ENCODE measurements at regions not wholly inside any gene's neighbourhood (a gene's known extent, or its start where the extent isn't known, plus 50 kb on each side); places are given as distances from the start of the nearest gene placed in this dataset.

DNA sequence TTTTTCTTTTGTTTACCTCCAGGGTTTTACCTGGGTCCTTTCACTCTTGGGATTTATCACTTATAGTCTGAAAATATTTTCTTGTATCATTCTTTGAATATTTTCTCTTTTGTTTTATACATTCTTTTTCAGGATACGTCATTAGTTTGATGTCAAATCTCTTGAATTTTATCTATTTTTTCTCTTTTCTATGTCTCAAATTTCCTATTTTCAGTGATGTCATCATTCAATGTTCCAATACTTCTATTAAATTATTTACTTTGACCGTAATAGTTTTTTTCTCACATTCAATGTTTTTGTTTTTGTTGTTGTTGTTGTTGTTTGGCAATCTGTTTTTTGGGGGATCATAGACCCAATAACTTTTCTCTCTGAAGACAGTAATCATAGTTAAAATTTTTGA, 83.5 kb downstream of the PRR20E start:
- TF ChIP-seq, protein P1, sequence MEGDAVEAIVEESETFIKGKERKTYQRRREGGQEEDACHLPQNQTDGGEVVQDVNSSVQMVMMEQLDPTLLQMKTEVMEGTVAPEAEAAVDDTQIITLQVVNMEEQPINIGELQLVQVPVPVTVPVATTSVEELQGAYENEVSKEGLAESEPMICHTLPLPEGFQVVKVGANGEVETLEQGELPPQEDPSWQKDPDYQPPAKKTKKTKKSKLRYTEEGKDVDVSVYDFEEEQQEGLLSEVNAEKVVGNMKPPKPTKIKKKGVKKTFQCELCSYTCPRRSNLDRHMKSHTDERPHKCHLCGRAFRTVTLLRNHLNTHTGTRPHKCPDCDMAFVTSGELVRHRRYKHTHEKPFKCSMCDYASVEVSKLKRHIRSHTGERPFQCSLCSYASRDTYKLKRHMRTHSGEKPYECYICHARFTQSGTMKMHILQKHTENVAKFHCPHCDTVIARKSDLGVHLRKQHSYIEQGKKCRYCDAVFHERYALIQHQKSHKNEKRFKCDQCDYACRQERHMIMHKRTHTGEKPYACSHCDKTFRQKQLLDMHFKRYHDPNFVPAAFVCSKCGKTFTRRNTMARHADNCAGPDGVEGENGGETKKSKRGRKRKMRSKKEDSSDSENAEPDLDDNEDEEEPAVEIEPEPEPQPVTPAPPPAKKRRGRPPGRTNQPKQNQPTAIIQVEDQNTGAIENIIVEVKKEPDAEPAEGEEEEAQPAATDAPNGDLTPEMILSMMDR (IDR thresholded peaks at IDR 0.05; ENCODE audit: low read depth, low read length) = no peak
- no peak for TF ChIP-seq EZH2phosphoT487 (IDR thresholded peaks at IDR 0.05; ENCODE audit: low read depth)

Data from OCI-LY3 (cell line).